Neural crest cell (in vitro differentiated cells): ENCODE measurements at regions not wholly inside any gene's neighbourhood (a gene's known extent, or its start where the extent isn't known, plus 50 kb on each side); places are given as distances from the start of the nearest gene placed in this dataset.
"Not testable (repeated sequence)": the region's sequence is repeated elsewhere in the genome, so short reads cannot be mapped to it uniquely, and the experiment has no call there.

ENCODE experiments used
- DNase-seq: peaks from one replicate; pipeline ENCODE4 v3.0.0; 2021; ENCODE audit warnings: low read depth, mixed read lengths, low spot score
- H3K27ac Mint-ChIP-seq: one replicate; pipeline ENCODE4 v1.8.0; 2021; ENCODE audit warnings: mild to moderate bottlenecking, mixed read lengths; ENCODE audit not compliant: unreplicated experiment
- H3K27me3 Mint-ChIP-seq: 2 replicates; pipeline ENCODE4 v1.8.0; 2021; ENCODE audit warnings: low read depth, mild to moderate bottlenecking, mixed read lengths
- H3K36me3 Mint-ChIP-seq: 2 replicates; pipeline ENCODE4 v1.8.0; 2021; ENCODE audit warnings: low read depth, mild to moderate bottlenecking, mixed read lengths
- H3K4me1 Mint-ChIP-seq: 2 replicates; pipeline ENCODE4 v1.8.0; 2021; ENCODE audit warnings: mixed read lengths
- H3K4me3 Mint-ChIP-seq: one replicate; pipeline ENCODE4 v1.8.0; 2021; ENCODE audit warnings: mild to moderate bottlenecking, mixed read lengths
- H3K9me3 Mint-ChIP-seq: 2 replicates; pipeline ENCODE4 v1.8.0; 2021; ENCODE audit warnings: mixed read lengths
- TF ChIP-seq, protein P1 (sequence below): fragments of 200-600 bp; sonication (generic); conservative IDR thresholded peaks from 2 replicates; pipeline ENCODE4 v1.5.0; 2021; ENCODE audit warnings: antibody characterized with exemption, mild to moderate bottlenecking

DNA sequence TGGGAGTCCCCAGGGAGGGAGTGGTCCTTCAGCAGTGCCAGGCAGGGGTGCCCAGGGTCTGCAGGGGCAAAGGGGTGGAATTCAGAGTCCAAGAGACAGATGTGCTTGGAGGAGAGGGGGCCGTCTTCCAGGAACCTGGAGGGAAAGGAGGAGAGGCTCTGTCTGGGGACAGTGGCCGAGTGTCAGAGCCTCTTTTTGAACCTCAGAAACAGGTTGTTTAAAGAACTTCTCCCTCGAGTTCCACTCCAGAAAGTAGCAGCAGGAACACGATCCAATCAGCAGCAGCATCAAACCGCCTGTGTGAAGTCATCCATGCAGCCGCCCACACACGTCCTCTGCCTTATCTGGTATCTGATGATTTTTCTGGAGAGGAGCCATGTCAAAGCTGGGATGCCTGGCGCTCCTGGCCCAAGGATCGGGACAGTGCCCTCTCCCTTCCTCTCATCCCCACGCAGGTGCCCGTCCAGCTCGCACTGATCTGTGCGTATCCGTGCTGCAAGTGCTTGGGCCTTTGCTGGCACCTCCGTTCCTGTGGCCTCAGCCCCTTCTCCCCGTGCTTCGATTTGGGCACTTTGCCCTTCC lies 205.1 kb downstream of the NDUFA10 start:
- no peak for DNase-seq
- Mint-ChIP-seq H3K4me3 (no peak overlapping the region), H3K4me1 (peaks cover 35% of the 10 kb centered on the region)

DNA sequence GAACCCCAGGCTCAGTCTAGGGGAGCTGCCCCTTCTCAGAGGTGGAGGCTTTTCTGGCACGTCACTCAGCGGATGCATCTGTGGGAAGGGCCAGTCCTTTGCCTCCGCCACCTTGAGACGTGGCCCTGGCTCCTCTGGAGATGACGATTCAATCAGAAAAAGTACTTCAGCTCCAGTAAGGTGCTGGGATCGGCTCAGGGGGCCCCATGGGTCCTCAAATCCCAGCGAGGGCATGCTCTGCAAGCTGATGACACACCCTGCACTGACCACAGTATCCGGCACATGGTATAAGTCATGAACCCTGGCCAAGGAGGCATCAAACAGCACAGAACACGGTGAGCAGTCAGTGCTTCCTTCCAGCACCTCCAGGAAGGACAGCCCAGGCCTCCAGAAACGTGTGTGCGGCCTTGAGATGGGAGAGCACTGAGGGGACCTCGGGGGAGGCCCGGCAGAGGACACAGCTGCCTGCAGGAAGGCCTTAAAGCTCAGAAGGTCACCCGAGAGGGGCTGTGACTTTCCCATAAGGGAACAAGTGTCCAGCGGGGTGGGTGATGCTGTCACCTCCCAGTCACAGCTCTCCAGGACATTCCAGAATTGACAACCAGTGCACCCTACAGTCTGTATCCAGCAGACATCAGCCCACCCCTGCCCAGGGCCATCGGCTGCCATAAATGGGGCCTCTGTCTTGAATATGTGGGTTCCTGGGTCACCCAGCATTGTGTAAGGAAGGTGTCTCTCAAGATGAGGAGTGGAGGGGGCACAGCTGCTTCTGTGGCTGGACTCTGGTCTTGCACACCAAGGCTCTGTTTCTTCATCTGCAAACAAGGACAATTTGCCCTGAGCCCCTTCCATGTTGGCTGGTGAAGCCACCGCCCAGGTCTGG lies 205.8 kb downstream of the NDUFA10 start:
- no peak for DNase-seq
- H3K4me1 Mint-ChIP-seq: peaks cover 31% of the 10 kb centered on the region
- H3K4me3 Mint-ChIP-seq: no peak overlapping the region
- H3K27ac Mint-ChIP-seq: peak overlapping the region; percentile 91
- peaks cover 2% of the 10 kb centered on the region for H3K9me3 Mint-ChIP-seq
- no peaks in the 10 kb centered on the region for H3K36me3 Mint-ChIP-seq
- TF ChIP-seq, protein P1, sequence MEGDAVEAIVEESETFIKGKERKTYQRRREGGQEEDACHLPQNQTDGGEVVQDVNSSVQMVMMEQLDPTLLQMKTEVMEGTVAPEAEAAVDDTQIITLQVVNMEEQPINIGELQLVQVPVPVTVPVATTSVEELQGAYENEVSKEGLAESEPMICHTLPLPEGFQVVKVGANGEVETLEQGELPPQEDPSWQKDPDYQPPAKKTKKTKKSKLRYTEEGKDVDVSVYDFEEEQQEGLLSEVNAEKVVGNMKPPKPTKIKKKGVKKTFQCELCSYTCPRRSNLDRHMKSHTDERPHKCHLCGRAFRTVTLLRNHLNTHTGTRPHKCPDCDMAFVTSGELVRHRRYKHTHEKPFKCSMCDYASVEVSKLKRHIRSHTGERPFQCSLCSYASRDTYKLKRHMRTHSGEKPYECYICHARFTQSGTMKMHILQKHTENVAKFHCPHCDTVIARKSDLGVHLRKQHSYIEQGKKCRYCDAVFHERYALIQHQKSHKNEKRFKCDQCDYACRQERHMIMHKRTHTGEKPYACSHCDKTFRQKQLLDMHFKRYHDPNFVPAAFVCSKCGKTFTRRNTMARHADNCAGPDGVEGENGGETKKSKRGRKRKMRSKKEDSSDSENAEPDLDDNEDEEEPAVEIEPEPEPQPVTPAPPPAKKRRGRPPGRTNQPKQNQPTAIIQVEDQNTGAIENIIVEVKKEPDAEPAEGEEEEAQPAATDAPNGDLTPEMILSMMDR: no peak
- H3K27me3 Mint-ChIP-seq: no peaks in the 10 kb centered on the region

More for the DNA sequence above, 205.1 kb downstream of the NDUFA10 start:
- Mint-ChIP-seq H3K27ac (no peak overlapping the region), H3K9me3 (peaks cover 2% of the 10 kb centered on the region), H3K36me3 (no peaks in the 10 kb centered on the region), H3K27me3 (no peaks in the 10 kb centered on the region)
- TF ChIP-seq, protein P1: no peak

DNA sequence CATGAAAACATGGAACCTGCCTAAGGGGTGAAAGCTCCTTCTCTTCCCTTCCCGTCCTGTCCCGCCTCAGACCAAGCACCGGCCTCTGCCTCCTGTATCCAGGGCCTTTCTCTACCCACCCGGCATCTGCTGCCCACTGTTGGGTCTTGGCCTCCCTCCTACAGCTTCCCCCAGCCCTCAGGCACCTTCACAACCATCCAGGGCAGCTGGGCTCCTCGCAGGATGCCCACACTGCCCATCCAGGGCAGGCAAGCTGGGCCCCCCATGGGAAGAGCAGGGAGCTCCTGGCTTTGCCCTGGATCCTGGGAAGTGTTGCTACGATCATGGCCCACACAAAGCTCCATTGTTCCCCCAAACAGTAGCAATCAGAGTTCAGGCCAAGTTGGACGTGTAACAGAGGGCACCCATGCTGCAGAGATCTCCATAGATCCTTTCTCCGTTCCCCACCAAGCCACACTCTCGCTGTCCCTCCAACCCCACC lies 206.6 kb downstream of the NDUFA10 start:
- Mint-ChIP-seq H3K36me3 (no peaks in the 10 kb centered on the region), H3K9me3 (no peaks in the 10 kb centered on the region), H3K4me3 (no peak overlapping the region), H3K4me1 (peaks cover 28% of the 10 kb centered on the region), H3K27me3 (no peaks in the 10 kb centered on the region), H3K27ac (peak overlapping the region; percentile 91)
- TF ChIP-seq, protein P1: no peak
- no peak for DNase-seq

DNA sequence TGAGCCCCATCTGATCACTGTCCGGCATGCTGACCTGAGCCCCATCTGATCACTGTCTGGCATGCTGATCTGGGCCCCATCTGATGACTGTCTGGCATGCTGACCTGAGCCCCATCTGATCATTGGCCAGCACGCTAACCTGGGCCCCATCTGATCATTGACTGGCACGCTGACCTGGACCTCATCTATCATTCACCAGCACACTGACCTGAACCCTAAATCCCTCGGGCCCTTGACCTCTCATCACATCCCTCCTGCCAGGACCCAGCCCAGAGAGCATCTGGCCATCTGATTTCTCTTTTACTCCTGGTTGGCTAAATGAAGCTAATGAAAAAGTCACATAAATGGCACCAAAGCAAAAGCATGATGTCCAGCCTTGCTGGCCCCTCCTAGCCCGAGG lies 207.1 kb downstream of the NDUFA10 start:
- DNase-seq: no peak
- H3K36me3 Mint-ChIP-seq: no peaks in the 10 kb centered on the region
- peaks cover 28% of the 10 kb centered on the region for H3K4me1 Mint-ChIP-seq
- no peak overlapping the region for H3K4me3 Mint-ChIP-seq
- no peaks in the 10 kb centered on the region for H3K27me3 Mint-ChIP-seq
- peak overlapping the region; percentile 91 for H3K27ac Mint-ChIP-seq
- TF ChIP-seq, protein P1: no peak
- H3K9me3 Mint-ChIP-seq: no peaks in the 10 kb centered on the region

DNA sequence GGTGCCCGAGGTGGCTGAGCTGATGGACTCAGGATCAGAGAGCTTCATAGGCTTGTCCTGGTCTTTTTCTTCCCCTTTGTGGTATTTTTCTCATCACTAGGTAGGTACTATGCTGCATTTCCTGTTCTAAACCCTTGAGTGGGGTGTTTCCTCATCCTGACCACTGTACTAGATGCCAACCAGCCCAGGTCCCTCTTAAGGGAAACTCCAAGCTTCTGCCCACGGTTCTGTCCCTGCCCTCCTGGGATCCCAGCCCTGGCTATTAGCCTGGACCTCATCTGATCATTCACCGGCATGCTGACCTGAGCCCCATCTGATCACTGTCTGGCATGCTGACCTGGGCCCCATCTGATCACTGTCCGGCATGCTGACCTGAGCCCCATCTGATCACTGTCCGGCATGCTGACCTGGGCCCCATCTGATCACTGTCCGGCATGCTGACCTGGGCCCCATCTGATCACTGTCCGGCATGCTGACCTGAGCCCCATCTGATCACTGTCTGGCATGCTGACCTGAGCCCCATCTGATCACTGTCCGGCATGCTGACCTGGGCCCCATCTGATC lies 207.6 kb downstream of the NDUFA10 start:
- not testable (repeated sequence) for H3K9me3 Mint-ChIP-seq, H3K27me3 Mint-ChIP-seq, H3K27ac Mint-ChIP-seq, DNase-seq, H3K36me3 Mint-ChIP-seq, H3K4me3 Mint-ChIP-seq
- H3K4me1 Mint-ChIP-seq: peaks cover 28% of the 10 kb centered on the region
